Aorta (tissue), 5 donors: ENCODE measurements at regions not wholly inside any gene's neighbourhood (a gene's known extent, or its start where the extent isn't known, plus 50 kb on each side); places are given as distances from the start of the nearest gene placed in this dataset.
"Not testable (repeated sequence)": the region's sequence is repeated elsewhere in the genome, so short reads cannot be mapped to it uniquely, and the experiment has no call there.

Experiments used
- ATAC-seq: fragments of 200-7000 bp; cut with Tn5 transposase; one replicate; pipeline ENCODE4 v1.9.1; 2022; ENCODE audit warnings: moderate library complexity; ENCODE audit not compliant: low FRiP score
- DNase-seq, 2 donors: peaks; one replicate each; pipeline ENCODE4 v3.0.0-alpha.2; 2020
- H3K27ac ChIP-seq, 2 donors: one replicate each; pipeline ENCODE4 v1.5.1; 2013; ENCODE audit warnings: low read length in 2 of 2, mild to moderate bottlenecking in 2 of 2, moderate library complexity in 2 of 2, control low read depth in 1 of 2, inconsistent platforms in 1 of 2, low read depth in 1 of 2
- H3K27me3 ChIP-seq, 2 donors: one replicate each; pipeline ENCODE4 v1.6.1; 2013; ENCODE audit warnings: control low read depth in 1 of 2, low read length in 1 of 2, mild to moderate bottlenecking in 1 of 2, moderate library complexity in 1 of 2; ENCODE audit not compliant: insufficient read depth in 2 of 2, control insufficient read depth in 1 of 2
- H3K36me3 ChIP-seq, 2 donors: one replicate each; pipeline ENCODE4 v1.6.1; 2013; ENCODE audit warnings: control low read depth in 1 of 2, low read length in 1 of 2, mild to moderate bottlenecking in 1 of 2; ENCODE audit not compliant: insufficient read depth in 2 of 2, control insufficient read depth in 1 of 2
- H3K4me1 ChIP-seq, 2 donors: one replicate each; pipeline ENCODE4 v1.6.1; 2013; ENCODE audit warnings: low read length in 2 of 2, control low read depth in 1 of 2, mild to moderate bottlenecking in 1 of 2, moderate library complexity in 1 of 2; ENCODE audit not compliant: insufficient read depth in 2 of 2, control insufficient read depth in 1 of 2
- H3K4me3 ChIP-seq, 2 donors: one replicate each; pipeline ENCODE4 v1.5.1; 2013; ENCODE audit warnings: low read length in 2 of 2, control low read depth in 1 of 2, mild to moderate bottlenecking in 1 of 2
- H3K9me3 ChIP-seq: one replicate; pipeline ENCODE4 v1.6.1; 2013; ENCODE audit warnings: mild to moderate bottlenecking, low read length; ENCODE audit not compliant: control insufficient read depth
- WGBS, 2 donors: extraction: QIAGEN DNeasy Blood & Tissue Kit; methylation state at CpG; one replicate each; pipeline ENCODE4 v1.1.7; 2013; 5-methylcytosine and 5-hydroxymethylcytosine counted together
- intact Hi-C, 2 donors: fragments of 100-400 bp; cut with DNase I; formaldehyde crosslinking; loops; one replicate each; pipeline versions ENCODE4 v1.14.2 to v1.15.0; 2022
- donor health status: healthy with polysubstance abuse.
- donor health status: Bipolar disorder and iron deficiency.
- donor health status: DM: no; HTN: no; CAD: no.
- donor health status: DM: no; HTN: no; CAD: no.
- donor health status: DM: yes; HTN: yes; CAD: no.

GRCh38 chrX:121755541-121755940 lies 708.1 kb downstream of the GLUD2 start:
- Histone ChIP-seq H3K9me3 (no peaks in the 10 kb centered on the region), H3K27me3 (no peaks in the 10 kb centered on the region), H3K27ac (no peak overlapping the region), H3K4me1 (no peaks in the 10 kb centered on the region), H3K36me3 (no peaks in the 10 kb centered on the region), H3K4me3 (no peak overlapping the region)
- ATAC-seq (no peak), DNase-seq (no peak)
- 62 to 72% methylated on average over 3 of the region's 3 CpGs for WGBS, 2 donors
- intact Hi-C loops, result no loop called here

- 63 to 89% methylated on average over 6 of the region's 6 CpGs for WGBS, 2 donors
- ATAC-seq (no peak), DNase-seq (no peak)
- H3K4me3 ChIP-seq, result no peak overlapping the region
- H3K4me1 ChIP-seq, result no peaks in the 10 kb centered on the region
- no peaks in the 10 kb centered on the region for H3K27me3 ChIP-seq
- no peaks in the 10 kb centered on the region for H3K9me3 ChIP-seq
- no peaks in the 10 kb centered on the region for H3K36me3 ChIP-seq
- intact Hi-C loops, result no loop called here
- no peak overlapping the region for H3K27ac ChIP-seq
Measured at GRCh38 chrX:121761845-121762244, 714.4 kb downstream of the GLUD2 start.

- intact Hi-C loops, result no loop called here
- no peaks in the 10 kb centered on the region for H3K9me3 ChIP-seq
- WGBS, 2 donors, result 66 to 82% methylated on average over 4 of the region's 4 CpGs
Measured at GRCh38 chrX:121763671-121764070, 716.3 kb downstream of the GLUD2 start.

GRCh38 chrX:121768210-121768609 lies 720.8 kb downstream of the GLUD2 start:
- H3K4me3 ChIP-seq, H3K27me3 ChIP-seq, H3K27ac ChIP-seq, ATAC-seq, intact Hi-C loops, H3K36me3 ChIP-seq, H3K9me3 ChIP-seq, H3K4me1 ChIP-seq, DNase-seq: not testable (repeated sequence)
- 62 to 92% methylated on average over 3 of the region's 3 CpGs for WGBS, 2 donors

More at GRCh38 chrX:121763671-121764070, 716.3 kb downstream of the GLUD2 start:
- ATAC-seq, result no peak
- H3K4me1 ChIP-seq, result no peaks in the 10 kb centered on the region
- H3K36me3 ChIP-seq, result no peaks in the 10 kb centered on the region
- H3K27me3 ChIP-seq, result no peaks in the 10 kb centered on the region
- no peak for DNase-seq
- no peak overlapping the region for H3K27ac ChIP-seq
- H3K4me3 ChIP-seq, result no peak overlapping the region

- Histone ChIP-seq H3K4me3 (no peak overlapping the region), H3K27me3 (no peaks in the 10 kb centered on the region), H3K4me1 (no peaks in the 10 kb centered on the region), H3K27ac (no peak overlapping the region), H3K36me3 (no peaks in the 10 kb centered on the region), H3K9me3 (peaks cover 1% of the 10 kb centered on the region)
- no peak for ATAC-seq
- intact Hi-C loops, result no loop called here
- no peak for DNase-seq
Measured at GRCh38 chrX:121781991-121782390, 734.6 kb downstream of the GLUD2 start.

- no peak overlapping the region for H3K4me3 ChIP-seq
- no peak for ATAC-seq
- H3K36me3 ChIP-seq, result no peaks in the 10 kb centered on the region
- H3K27ac ChIP-seq, result no peak overlapping the region
- DNase-seq, result no peak
- peaks cover 1% of the 10 kb centered on the region for H3K9me3 ChIP-seq
- H3K27me3 ChIP-seq, result no peaks in the 10 kb centered on the region
- intact Hi-C loops, result no loop called here
- H3K4me1 ChIP-seq, result no peaks in the 10 kb centered on the region
- 54 to 67% methylated on average over 2 of the region's 2 CpGs for WGBS, 2 donors
Measured at GRCh38 chrX:121782544-121782943, 735.1 kb downstream of the GLUD2 start.

GRCh38 chrX:121782976-121783375 lies 735.6 kb downstream of the GLUD2 start:
- intact Hi-C loops, result no loop called here
- H3K36me3 ChIP-seq, result no peaks in the 10 kb centered on the region
- DNase-seq (no peak), ATAC-seq (no peak)
- H3K27ac ChIP-seq, result no peak overlapping the region
- WGBS, 2 donors, result 61 to 77% methylated on average over 3 of the region's 3 CpGs
- H3K4me1 ChIP-seq, result no peaks in the 10 kb centered on the region
- no peaks in the 10 kb centered on the region for H3K27me3 ChIP-seq
- H3K4me3 ChIP-seq, result no peak overlapping the region
- H3K9me3 ChIP-seq, result peaks cover 1% of the 10 kb centered on the region

GRCh38 chrX:121802881-121803412 lies 755.5 kb downstream of the GLUD2 start:
- ATAC-seq, result no peak
- H3K27ac ChIP-seq, result no peak overlapping the region
- no peak overlapping the region for H3K4me3 ChIP-seq
- WGBS, 2 donors, result 67 to 88% methylated on average over 7 of the region's 7 CpGs
- intact Hi-C loops, result no loop called here
- H3K9me3 ChIP-seq, result no peaks in the 10 kb centered on the region
- no peaks in the 10 kb centered on the region for H3K4me1 ChIP-seq
- H3K27me3 ChIP-seq, result no peaks in the 10 kb centered on the region
- H3K36me3 ChIP-seq, result no peaks in the 10 kb centered on the region
- DNase-seq, result no peak

- no peak overlapping the region for H3K27ac ChIP-seq
- no peaks in the 10 kb centered on the region for H3K4me1 ChIP-seq
- no peak for DNase-seq
- H3K9me3 ChIP-seq, result no peaks in the 10 kb centered on the region
- 62 to 69% methylated on average over 2 of the region's 2 CpGs for WGBS, 2 donors
- no peak overlapping the region for H3K4me3 ChIP-seq
- no peaks in the 10 kb centered on the region for H3K36me3 ChIP-seq
- intact Hi-C loops, result no loop called here
- no peak for ATAC-seq
- no peaks in the 10 kb centered on the region for H3K27me3 ChIP-seq
Measured at GRCh38 chrX:121823406-121823805, 776.0 kb downstream of the GLUD2 start.
